ENCODE measurements at regions not wholly inside any gene's neighbourhood (a gene's known extent, or its start where the extent isn't known, plus 50 kb on each side); places are given as distances from the start of the nearest gene placed in this dataset.

- TF ChIP-seq CTCF (IDR thresholded peaks at IDR 0.05), result no peak
- TF ChIP-seq POLR2A (IDR thresholded peaks at IDR 0.05), result no peak
Measured at GRCh38 chr13:84243340-84243739, 361.1 kb upstream of the SLITRK1 start.

Data from esophagus squamous epithelium (tissue), 4 donors.